ENCODE measurements at regions not wholly inside any gene's neighbourhood (a gene's known extent, or its start where the extent isn't known, plus 50 kb on each side); places are given as distances from the start of the nearest gene placed in this dataset.

DNA sequence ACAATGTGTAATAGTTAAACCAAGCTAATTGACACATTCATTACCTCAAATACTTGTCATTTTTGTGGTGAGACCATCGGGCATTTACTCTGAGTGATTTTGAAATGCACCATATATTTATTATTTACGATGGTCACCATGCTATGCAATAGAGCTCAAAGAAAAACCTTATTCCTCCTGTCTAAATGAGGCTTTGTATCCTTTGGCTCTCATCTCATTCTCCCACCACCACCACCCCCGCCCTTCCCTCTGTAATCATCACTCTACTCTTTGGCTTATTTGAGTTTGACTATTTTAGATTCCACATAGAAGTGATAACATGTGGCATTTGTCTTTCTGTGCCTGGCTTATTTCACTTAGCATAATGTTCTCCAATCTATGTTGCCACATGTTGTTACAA is 124.9 kb downstream of the CYSLTR2 start:
- Histone ChIP-seq H3K36me3 (ENCODE audit: control insufficient read depth in 4 of 4, insufficient read depth in 4 of 4, low read length in 4 of 4) (no peaks in the 10 kb centered on the region), H3K27me3 (ENCODE audit: control insufficient read depth in 3 of 3, insufficient read depth in 3 of 3, low read length in 2 of 3) (no peaks in the 10 kb centered on the region), H3K9me3 (ENCODE audit: control insufficient read depth in 4 of 4, insufficient read depth in 3 of 4, low read length in 3 of 4) (peaks cover under 1 to 6% (median 4%) of the 10 kb centered on the region in 4 donors), H3K27ac (ENCODE audit: low read depth in 1 of 2, low read length in 1 of 2) (peak overlapping the region in 1 of 2 donors; percentile 70), H3K4me1 (ENCODE audit: control insufficient read depth in 5 of 5, insufficient read depth in 5 of 5, low read length in 5 of 5) (peaks cover 0 to 7% (median 3%) of the 10 kb centered on the region in 5 donors), H3K4me3 (no peak overlapping the region), H3K9ac (ENCODE audit: insufficient read depth in 1 of 2, low read length in 2 of 2) (no peak overlapping the region)
- TF ChIP-seq, protein P1, sequence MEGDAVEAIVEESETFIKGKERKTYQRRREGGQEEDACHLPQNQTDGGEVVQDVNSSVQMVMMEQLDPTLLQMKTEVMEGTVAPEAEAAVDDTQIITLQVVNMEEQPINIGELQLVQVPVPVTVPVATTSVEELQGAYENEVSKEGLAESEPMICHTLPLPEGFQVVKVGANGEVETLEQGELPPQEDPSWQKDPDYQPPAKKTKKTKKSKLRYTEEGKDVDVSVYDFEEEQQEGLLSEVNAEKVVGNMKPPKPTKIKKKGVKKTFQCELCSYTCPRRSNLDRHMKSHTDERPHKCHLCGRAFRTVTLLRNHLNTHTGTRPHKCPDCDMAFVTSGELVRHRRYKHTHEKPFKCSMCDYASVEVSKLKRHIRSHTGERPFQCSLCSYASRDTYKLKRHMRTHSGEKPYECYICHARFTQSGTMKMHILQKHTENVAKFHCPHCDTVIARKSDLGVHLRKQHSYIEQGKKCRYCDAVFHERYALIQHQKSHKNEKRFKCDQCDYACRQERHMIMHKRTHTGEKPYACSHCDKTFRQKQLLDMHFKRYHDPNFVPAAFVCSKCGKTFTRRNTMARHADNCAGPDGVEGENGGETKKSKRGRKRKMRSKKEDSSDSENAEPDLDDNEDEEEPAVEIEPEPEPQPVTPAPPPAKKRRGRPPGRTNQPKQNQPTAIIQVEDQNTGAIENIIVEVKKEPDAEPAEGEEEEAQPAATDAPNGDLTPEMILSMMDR (IDR thresholded peaks at IDR 0.05; ENCODE audit: control extremely low read depth, extremely low read depth), result no peak
- WGBS, 2 donors, result 90 to 96% methylated on average over 3 of the region's 3 CpGs
- DNase-seq (no peak), ATAC-seq (ENCODE audit: insufficient read depth, low FRiP score) (no peak)

DNA sequence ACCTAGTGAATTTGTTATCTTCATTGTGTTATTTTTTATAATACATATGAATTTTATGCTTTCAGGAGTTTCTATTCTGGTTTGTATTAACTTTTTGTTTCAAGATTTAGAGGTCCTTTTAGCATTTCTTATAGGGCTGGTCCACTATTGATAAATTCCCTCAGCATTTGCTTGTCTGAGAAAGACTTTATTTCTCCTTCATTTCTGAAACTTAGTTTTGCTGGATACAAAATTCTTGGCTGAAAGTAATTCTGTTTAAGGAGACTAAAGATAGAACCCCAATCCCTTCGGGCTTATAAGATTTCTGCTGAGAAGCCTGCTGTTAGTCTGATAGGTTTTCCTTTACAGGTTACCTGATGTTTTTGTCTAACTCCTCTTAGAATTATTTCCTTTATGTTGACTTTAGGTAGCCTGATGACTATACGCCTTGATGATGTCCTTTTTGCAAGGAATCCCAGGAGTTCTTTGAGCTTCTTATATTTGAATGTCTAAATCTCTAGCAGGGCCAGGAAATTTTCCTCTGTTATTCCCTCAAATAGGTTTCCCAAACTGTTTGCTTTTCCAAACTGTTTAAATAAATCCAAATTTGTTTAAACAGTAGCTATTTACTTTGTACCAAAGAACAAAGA is 127.1 kb downstream of the CYSLTR2 start:
- 83 to 97% methylated on average over 2 of the region's 2 CpGs for WGBS, 2 donors
- no peak overlapping the region for H3K9ac ChIP-seq (ENCODE audit: insufficient read depth in 1 of 2, low read length in 2 of 2)
- ATAC-seq (ENCODE audit: insufficient read depth, low FRiP score), result no peak
- DNase-seq, result no peak
- TF ChIP-seq, protein P1 (IDR thresholded peaks at IDR 0.05; ENCODE audit: control extremely low read depth, extremely low read depth), result no peak
- H3K4me3 ChIP-seq, result no peak overlapping the region
- no peak overlapping the region for H3K27ac ChIP-seq (ENCODE audit: low read depth in 1 of 2, low read length in 1 of 2)
- H3K27me3 ChIP-seq (ENCODE audit: control insufficient read depth in 3 of 3, insufficient read depth in 3 of 3, low read length in 2 of 3), result no peaks in the 10 kb centered on the region
- H3K36me3 ChIP-seq (ENCODE audit: control insufficient read depth in 4 of 4, insufficient read depth in 4 of 4, low read length in 4 of 4), result no peaks in the 10 kb centered on the region
- H3K9me3 ChIP-seq (ENCODE audit: control insufficient read depth in 4 of 4, insufficient read depth in 3 of 4, low read length in 3 of 4), result peaks cover 3 to 6% (median 4%) of the 10 kb centered on the region in 4 donors
- peaks cover 0 to 7% (median 3%) of the 10 kb centered on the region in 5 donors for H3K4me1 ChIP-seq (ENCODE audit: control insufficient read depth in 5 of 5, insufficient read depth in 5 of 5, low read length in 5 of 5)

DNA sequence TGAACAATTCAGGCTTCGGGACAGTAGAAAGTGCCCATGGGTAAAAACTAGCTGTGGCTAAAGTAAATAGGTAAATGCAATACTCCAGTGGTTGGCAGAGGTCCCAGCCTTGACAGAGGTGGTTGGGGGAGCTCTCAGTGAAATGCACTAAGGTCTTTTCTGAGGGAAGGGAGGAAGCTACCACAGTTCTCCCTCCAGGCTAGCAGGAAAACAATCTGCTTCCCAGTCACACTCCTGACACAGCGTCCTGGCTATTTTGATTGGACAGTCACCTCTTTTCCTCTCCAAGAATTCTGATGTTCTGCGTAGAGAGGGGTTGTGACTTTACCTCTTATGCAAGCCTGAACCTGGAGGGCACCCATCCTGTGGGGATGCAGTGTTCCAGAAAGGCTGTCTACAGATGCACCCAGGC is 128.7 kb downstream of the CYSLTR2 start:
- no peak for ATAC-seq (ENCODE audit: insufficient read depth, low FRiP score)
- WGBS, 2 donors, result 70 to 85% methylated on average over 3 of the region's 3 CpGs

More for the DNA sequence above, 128.7 kb downstream of the CYSLTR2 start:
- Histone ChIP-seq H3K9me3 (ENCODE audit: control insufficient read depth in 4 of 4, insufficient read depth in 3 of 4, low read length in 3 of 4) (peaks cover 3 to 6% (median 4%) of the 10 kb centered on the region in 4 donors), H3K4me3 (no peak overlapping the region), H3K9ac (ENCODE audit: insufficient read depth in 1 of 2, low read length in 2 of 2) (no peak overlapping the region), H3K27ac (ENCODE audit: low read depth in 1 of 2, low read length in 1 of 2) (peak overlapping the region in 1 of 2 donors; percentile 79), H3K4me1 (ENCODE audit: control insufficient read depth in 5 of 5, insufficient read depth in 5 of 5, low read length in 5 of 5) (peaks cover 0 to 7% (median 7%) of the 10 kb centered on the region in 5 donors), H3K36me3 (ENCODE audit: control insufficient read depth in 4 of 4, insufficient read depth in 4 of 4, low read length in 4 of 4) (no peaks in the 10 kb centered on the region), H3K27me3 (ENCODE audit: control insufficient read depth in 3 of 3, insufficient read depth in 3 of 3, low read length in 2 of 3) (no peaks in the 10 kb centered on the region)
- TF ChIP-seq, protein P1 (IDR thresholded peaks at IDR 0.05; ENCODE audit: control extremely low read depth, extremely low read depth), result no peak
- DNase-seq, result peak in 1 of 3 donors; percentile 61

Data from lung (tissue), 11 donors.